IPS DF 4.7 (cell line): ENCODE measurements at regions not wholly inside any gene's neighbourhood (a gene's known extent, or its start where the extent isn't known, plus 50 kb on each side); places are given as distances from the start of the nearest gene placed in this dataset.

Experiments
- DNase-seq: peaks from one replicate; pipeline ENCODE4 v3.0.0-alpha.2; 2013; ENCODE audit warnings: low spot score; ENCODE audit errors: extremely low read depth

GRCh38 chrX:20477836-20478524 lies 211.3 kb upstream of the RPS6KA3 start:
- no peak for DNase-seq

DNA sequence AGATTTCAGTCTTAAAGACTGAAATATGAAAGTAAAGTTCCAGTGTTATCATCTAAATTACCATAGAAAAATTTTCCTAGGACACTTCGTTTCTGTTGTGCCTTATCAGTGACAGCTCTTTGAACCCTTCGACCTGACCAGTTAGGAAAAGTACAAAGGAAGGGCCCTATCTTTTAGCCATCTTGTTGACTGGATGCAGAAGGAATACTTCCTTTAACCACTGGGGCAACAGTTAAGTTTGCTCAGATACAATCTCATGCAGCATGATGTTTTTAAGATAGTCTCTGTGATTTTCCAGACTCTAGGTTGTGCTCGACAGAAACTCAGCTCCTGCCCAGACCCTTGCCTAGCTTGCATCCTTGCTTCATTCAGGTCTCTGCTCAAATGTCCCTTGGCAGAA lies 210.5 kb upstream of the RPS6KA3 start:
- no peak for DNase-seq

GRCh38 chrX:20472620-20473258 lies 206.0 kb upstream of the RPS6KA3 start:
- no peak for DNase-seq

DNA sequence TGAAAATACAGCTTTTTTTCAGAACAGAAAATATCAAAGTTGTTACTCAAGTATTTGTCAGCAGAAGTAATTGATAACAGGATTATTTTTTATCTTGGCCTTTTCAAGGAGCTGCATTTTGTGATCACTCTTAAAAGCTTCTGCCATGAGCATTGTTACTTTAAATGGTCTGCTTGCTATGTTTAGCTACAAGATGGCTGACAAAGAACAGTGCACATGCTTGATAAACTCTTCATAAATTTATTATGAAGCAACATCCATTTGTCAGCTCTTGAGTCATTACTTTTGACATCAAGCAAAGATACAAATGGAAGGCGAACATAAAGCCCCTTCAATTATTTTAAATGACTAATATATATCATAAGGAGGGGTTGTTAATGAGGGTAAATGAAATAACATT lies 205.4 kb upstream of the RPS6KA3 start:
- DNase-seq: no peak

DNA sequence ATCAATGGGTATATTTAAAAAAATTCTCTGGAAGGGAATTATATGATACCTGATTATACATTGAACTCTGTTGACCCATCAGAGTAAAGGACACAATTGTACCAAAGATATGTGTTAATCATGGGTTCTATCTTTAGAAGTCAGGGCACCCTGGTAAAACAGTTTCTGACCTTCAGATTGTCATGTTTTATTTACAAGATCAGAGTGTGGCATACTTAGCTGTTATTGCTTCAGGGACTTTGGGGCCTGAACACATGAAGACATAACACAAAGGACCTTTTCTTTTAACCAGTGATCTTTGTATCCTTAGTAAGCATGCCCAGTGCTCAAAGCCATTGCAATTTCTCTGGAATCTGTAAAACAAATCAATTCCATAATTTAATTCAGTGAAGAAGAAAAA lies 204.8 kb upstream of the RPS6KA3 start:
- DNase-seq: no peak

- no peak for DNase-seq
These were observed 196.8 kb upstream of the RPS6KA3 start for GRCh38 chrX:20463296-20464075.

- no peak for DNase-seq
These were observed 194.9 kb upstream of the RPS6KA3 start for GRCh38 chrX:20461576-20461975.

DNA sequence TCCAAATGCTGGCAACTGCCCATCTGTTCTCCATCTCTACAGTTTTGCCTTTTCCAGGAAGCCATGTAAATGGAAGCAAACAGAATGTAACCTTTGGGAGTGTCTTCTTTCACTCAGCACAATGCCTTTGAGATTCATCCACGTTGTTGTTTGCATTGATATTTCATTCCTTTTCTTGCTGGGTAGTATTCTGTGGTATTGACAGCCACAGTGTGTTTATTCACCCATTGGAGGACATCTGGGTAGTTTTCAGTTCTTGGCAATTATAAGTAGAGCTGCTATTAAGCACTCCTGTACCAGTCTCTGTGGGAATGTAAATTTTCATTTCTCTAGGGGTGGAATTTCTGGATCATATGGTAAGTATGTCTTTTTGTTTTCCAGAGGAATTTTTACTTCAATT lies 194.3 kb upstream of the RPS6KA3 start:
- no peak for DNase-seq

GRCh38 chrX:20459410-20460350 lies 193.0 kb upstream of the RPS6KA3 start:
- no peak for DNase-seq

DNA sequence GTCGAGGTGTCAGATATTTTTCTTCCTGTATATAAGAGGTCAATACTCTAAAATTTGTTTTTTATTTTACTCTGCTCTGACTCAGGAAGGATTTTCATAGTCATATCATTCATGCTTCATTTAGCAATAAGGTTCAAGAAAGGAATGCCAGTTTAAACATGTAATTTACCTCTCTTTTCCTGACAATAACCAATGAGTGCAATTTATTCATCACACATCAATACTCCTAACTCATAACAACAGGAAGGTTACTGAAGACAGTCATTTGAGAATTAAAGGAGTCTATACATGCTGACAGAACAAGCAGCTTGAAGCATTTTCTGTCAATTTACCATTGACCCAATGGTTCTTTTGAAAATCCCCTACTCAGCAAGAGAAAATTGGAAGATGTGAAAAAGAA lies 190.3 kb upstream of the RPS6KA3 start:
- DNase-seq: no peak

GRCh38 chrX:20455001-20455400 lies 188.3 kb upstream of the RPS6KA3 start:
- no peak for DNase-seq

DNA sequence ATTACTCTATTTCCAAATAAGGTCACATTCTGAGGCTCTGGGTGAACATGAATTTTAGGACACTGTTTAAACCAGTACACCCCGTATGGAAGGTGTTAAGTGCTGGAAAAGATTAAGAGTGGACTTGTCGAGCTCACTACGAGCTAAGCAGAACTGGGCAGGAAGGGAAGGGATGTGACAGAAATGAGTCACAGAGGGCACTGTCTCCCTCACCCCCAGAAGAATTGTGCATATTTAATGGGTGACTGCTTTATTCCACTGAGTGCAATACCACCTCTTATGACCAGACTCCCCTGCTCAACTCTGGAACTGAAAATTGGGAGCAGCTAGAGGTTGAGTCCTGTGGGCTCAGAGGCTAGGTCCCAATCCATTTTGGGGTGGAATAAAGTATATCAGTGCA lies 187.4 kb upstream of the RPS6KA3 start:
- DNase-seq: no peak

GRCh38 chrX:20452487-20452886 lies 185.8 kb upstream of the RPS6KA3 start:
- no peak for DNase-seq

DNA sequence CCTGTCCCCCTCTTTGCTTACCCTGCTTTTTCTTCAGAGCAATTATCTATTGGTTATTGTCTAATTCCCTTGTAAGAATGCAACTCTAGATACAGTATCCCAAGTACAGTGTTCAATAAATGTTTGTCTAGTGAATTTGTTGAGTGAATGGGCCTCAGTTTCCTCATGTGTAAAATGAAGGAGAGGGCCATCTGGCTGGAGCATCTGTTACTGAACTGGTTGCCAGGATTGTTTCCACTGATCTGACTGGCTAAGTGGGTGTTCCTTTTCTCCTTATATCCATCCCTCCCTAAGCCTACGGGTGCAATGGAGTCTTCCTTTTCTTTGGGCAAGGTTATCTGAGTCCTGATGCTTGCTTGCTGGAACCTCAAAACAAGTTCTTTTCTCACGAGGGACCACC lies 185.2 kb upstream of the RPS6KA3 start:
- DNase-seq: no peak

GRCh38 chrX:20445109-20445508 lies 178.4 kb upstream of the RPS6KA3 start:
- DNase-seq: no peak

DNA sequence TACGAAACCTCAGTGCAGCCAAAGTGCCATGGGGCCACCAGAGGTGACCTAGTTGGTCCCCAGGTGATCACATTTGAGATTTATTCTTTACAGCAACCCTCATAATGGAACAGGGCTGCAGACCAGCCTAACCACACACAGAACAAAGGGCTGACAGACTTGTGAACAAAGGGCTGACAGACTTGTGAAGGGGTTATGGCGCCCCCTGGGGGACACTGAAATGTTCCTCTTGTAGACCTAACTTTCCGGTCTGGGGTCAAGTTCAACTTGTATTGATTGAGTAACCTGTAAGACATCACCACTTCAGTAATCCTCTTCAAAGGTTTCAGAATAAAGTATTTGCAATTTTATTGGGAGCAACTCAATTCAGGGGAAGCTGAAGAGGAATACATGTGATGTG lies 175.9 kb upstream of the RPS6KA3 start:
- DNase-seq: peak; percentile 25

GRCh38 chrX:20441123-20441522 lies 174.4 kb upstream of the RPS6KA3 start:
- no peak for DNase-seq

- DNase-seq: no peak
These were observed 172.3 kb upstream of the RPS6KA3 start for GRCh38 chrX:20438871-20439526.

GRCh38 chrX:20437683-20438082 lies 171.0 kb upstream of the RPS6KA3 start:
- DNase-seq: no peak

DNA sequence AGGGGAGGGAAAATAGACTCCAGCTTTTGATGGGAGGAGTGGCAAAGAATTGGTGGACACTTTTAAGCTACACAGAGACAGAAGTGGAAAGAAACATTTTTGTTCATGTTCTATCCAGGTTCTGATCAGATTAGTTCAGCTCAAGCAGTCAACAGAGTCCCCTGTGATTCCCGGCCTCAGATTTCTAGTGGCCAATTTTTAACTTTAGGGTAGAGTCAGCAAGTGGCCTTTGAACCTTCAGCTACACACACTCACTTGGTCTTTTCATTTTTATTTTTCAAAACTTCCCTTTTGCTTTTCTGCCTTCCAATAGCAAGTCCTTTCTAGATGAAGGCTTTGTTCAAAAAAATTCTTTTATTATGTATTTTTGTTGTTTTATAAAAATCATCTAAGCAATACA lies 169.2 kb upstream of the RPS6KA3 start:
- no peak for DNase-seq

DNA sequence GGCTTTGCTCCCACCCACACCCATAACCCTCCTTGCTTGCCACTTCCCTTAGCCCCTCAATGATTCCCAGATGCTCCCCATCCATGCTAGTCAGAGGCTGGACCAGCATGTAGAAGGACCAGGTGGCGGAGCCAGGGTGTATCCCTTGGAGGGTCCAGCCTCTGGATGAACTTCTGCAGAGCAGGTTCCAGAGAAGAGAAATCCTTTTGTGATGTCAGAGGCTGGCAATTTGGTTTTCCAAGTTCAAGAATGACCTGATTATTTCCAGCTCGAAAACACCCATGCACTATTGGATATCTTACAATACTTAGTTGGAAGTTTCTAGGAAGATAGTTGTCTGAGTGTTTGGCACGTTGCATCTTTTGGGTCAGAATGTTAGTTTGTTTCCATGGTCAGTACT lies 168.3 kb upstream of the RPS6KA3 start:
- no peak for DNase-seq
